Activated B cell treated with CpG ODN at 0.5 μM for 24 hours (primary cell): ENCODE measurements at regions not wholly inside any gene's neighbourhood (a gene's known extent, or its start where the extent isn't known, plus 50 kb on each side); places are given as distances from the start of the nearest gene placed in this dataset.

Experiments used
- ATAC-seq: fragments of 200-7000 bp; cut with Tn5 transposase; one replicate; pipeline ENCODE4 v1.10.0; 2021; ENCODE audit warnings: low read depth, mild to moderate bottlenecking, moderate library complexity
- CTCF ChIA-PET: fragments of 350-600 bp; sonication (Branson Sonifier 250); formaldehyde crosslinking; loops from one replicate; lab custom pipeline; 2021; ENCODE audit warnings: antibody characterized with exemption; lab: Charles Lee
- POLR2A ChIA-PET: fragments of 350-600 bp; sonication (Branson Sonifier 250); formaldehyde crosslinking; loops from one replicate; lab custom pipeline; 2021; ENCODE audit warnings: antibody characterized with exemption; lab: Charles Lee
- DNase-seq: peaks from one replicate; pipeline ENCODE4 v3.0.0; 2022
- H3K27ac Mint-ChIP-seq: one replicate; pipeline ENCODE4 v1.8.0; 2020; ENCODE audit warnings: mixed read lengths
- H3K27me3 Mint-ChIP-seq: one replicate; pipeline ENCODE4 v1.8.0; 2021; ENCODE audit warnings: mixed read lengths
- H3K36me3 Mint-ChIP-seq: one replicate; pipeline ENCODE4 v1.8.0; 2021; ENCODE audit warnings: low read depth, mixed read lengths
- H3K4me1 Mint-ChIP-seq: one replicate; pipeline ENCODE4 v1.8.0; 2021; ENCODE audit warnings: mixed read lengths
- H3K4me3 Mint-ChIP-seq: one replicate; pipeline ENCODE4 v1.8.0; 2020; ENCODE audit warnings: mild to moderate bottlenecking, mixed read lengths
- H3K9me3 Mint-ChIP-seq: one replicate; pipeline ENCODE4 v1.8.0; 2020; ENCODE audit warnings: mixed read lengths
- CTCF ChIP-seq: fragments of 200-600 bp; IDR thresholded peaks from one replicate; pipeline ENCODE4 v1.8.0; 2022; ENCODE audit warnings: antibody characterized with exemption, mild to moderate bottlenecking
- intact Hi-C: fragments of 100-400 bp; cut with micrococcal nuclease; formaldehyde crosslinking; loops from one replicate; pipeline ENCODE4 v1.15.1; 2024

- H3K27ac Mint-ChIP-seq, result no peak overlapping the region
- H3K9me3 Mint-ChIP-seq, result no peaks in the 10 kb centered on the region
- no peak for TF ChIP-seq CTCF
- CTCF ChIA-PET, result no interaction called here
- H3K27me3 Mint-ChIP-seq, result no peaks in the 10 kb centered on the region
- POLR2A ChIA-PET, result no interaction called here
- H3K4me1 Mint-ChIP-seq, result peaks cover 15% of the 10 kb centered on the region
- ATAC-seq (no peak), DNase-seq (no peak)
- no peak overlapping the region for H3K4me3 Mint-ChIP-seq
- intact Hi-C loops, result no loop called here
- no peaks in the 10 kb centered on the region for H3K36me3 Mint-ChIP-seq
Measured at GRCh38 chr3:59423707-59424106, 373.9 kb upstream of the CFAP20DC start.

GRCh38 chr3:59422312-59422711 lies 372.5 kb upstream of the CFAP20DC start:
- Mint-ChIP-seq H3K9me3 (no peaks in the 10 kb centered on the region), H3K27ac (no peak overlapping the region)

DNA sequence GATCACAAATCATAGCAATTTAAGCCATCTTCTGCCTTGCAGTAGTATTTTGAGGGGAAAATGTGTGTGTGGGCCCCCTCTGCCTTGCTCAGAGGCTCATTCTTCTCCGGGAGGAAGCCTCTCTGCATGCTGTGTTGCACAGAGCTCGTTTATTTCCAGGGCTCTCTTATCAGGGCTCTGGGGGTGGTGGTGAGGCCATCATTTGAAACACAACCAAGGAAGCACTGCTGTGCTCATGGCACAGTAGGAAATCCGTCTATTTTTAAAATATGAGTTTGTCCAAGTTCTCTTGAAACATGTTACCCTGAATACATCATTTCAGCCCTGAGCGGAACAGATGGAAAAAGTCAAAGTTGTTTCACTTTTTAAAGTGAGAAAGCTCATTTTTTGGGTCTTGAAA lies 369.0 kb upstream of the CFAP20DC start:
- no peaks in the 10 kb centered on the region for H3K36me3 Mint-ChIP-seq
- H3K4me3 Mint-ChIP-seq, result no peak overlapping the region
- ChIA-PET CTCF (no interaction called here), POLR2A (no interaction called here)
- no peaks in the 10 kb centered on the region for H3K27me3 Mint-ChIP-seq
- TF ChIP-seq CTCF, result no peak
- ATAC-seq (no peak), DNase-seq (no peak)
- H3K4me1 Mint-ChIP-seq, result peaks cover 2% of the 10 kb centered on the region
- H3K9me3 Mint-ChIP-seq, result no peaks in the 10 kb centered on the region
- intact Hi-C loops, result no loop called here
- H3K27ac Mint-ChIP-seq, result no peak overlapping the region

More at GRCh38 chr3:59422312-59422711, 372.5 kb upstream of the CFAP20DC start:
- Mint-ChIP-seq H3K4me3 (no peak overlapping the region), H3K36me3 (no peaks in the 10 kb centered on the region), H3K27me3 (no peaks in the 10 kb centered on the region), H3K4me1 (peaks cover 15% of the 10 kb centered on the region)
- TF ChIP-seq CTCF, result no peak
- ATAC-seq, result no peak
- no peak for DNase-seq
- intact Hi-C loops, result no loop called here
- CTCF ChIA-PET, result no interaction called here
- POLR2A ChIA-PET, result interaction anchor here (1.3 kb wide), 1 partner anchor 36 kb away, joined by 3 read pairs; no protein-coding TSS in a partner anchor

DNA sequence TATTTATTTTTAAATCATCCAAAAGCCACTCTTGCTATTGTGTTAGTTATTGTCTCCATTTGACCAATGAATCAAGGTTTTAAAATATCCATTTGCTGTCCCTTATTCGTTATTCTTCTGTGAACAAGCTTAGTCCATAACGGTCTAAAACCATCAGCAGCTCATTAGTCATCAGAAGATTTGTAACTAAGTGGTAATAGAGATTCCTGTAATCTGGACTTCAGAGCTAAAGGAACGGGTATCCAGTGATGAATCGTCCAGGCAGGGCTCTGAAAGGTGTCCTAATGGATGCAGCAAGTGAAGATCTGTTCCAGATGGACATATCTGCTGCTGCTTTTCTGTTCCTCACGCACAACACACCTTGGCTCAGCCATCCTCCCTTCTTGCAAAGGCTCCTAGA lies 362.7 kb upstream of the CFAP20DC start:
- Mint-ChIP-seq H3K27ac (no peak overlapping the region), H3K27me3 (no peaks in the 10 kb centered on the region), H3K4me1 (no peaks in the 10 kb centered on the region), H3K4me3 (no peak overlapping the region), H3K36me3 (no peaks in the 10 kb centered on the region), H3K9me3 (no peaks in the 10 kb centered on the region)
- POLR2A ChIA-PET, result no interaction called here
- intact Hi-C loops, result no loop called here
- ATAC-seq (no peak), DNase-seq (no peak)
- TF ChIP-seq CTCF, result no peak
- CTCF ChIA-PET, result no interaction called here

DNA sequence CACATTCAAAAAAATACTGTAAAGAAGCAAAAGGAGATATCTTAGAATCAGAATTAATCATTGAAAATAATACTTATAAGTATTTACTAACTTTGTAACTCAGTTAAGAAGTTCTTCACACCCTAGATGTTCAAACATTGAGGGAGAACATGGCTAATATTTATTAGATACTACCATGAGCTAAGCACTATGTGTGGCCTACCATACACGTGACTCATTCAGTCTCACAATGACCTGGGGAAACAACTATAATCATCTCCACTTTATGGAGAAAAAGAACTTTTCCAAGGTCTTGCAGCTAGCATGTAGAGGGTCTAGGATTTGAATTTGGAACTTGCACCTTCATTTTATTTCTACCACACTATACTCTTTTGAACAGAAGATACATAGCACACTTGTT lies 361.9 kb upstream of the CFAP20DC start:
- no peak for ATAC-seq
- H3K27ac Mint-ChIP-seq, result no peak overlapping the region

More for the DNA sequence above, 361.9 kb upstream of the CFAP20DC start:
- H3K27me3 Mint-ChIP-seq, result no peaks in the 10 kb centered on the region
- H3K4me1 Mint-ChIP-seq, result peaks cover 6% of the 10 kb centered on the region
- intact Hi-C loops, result no loop called here
- no peak for TF ChIP-seq CTCF
- H3K36me3 Mint-ChIP-seq, result no peaks in the 10 kb centered on the region
- DNase-seq, result no peak
- ChIA-PET POLR2A (no interaction called here), CTCF (no interaction called here)
- H3K4me3 Mint-ChIP-seq, result no peak overlapping the region
- no peaks in the 10 kb centered on the region for H3K9me3 Mint-ChIP-seq
